Fibroblast of skin of right quadriceps (primary cell): ENCODE measurements at regions not wholly inside any gene's neighbourhood (a gene's known extent, or its start where the extent isn't known, plus 50 kb on each side); places are given as distances from the start of the nearest gene placed in this dataset.
"Not testable (repeated sequence)": the region's sequence is repeated elsewhere in the genome, so short reads cannot be mapped to it uniquely, and the experiment has no call there.

Source experiments
- DNase-seq: peaks from one replicate; pipeline ENCODE4 v3.0.0-alpha.2; 2013

GRCh38 chr6:23630726-23631635 is 495.0 kb upstream of the NRSN1 start:
- no peak for DNase-seq

GRCh38 chr6:23633996-23634395 is 492.0 kb upstream of the NRSN1 start:
- DNase-seq = no peak

- DNase-seq = no peak
These were observed 490.9 kb upstream of the NRSN1 start for GRCh38 chr6:23635150-23635549.

GRCh38 chr6:23637296-23637695 is 488.7 kb upstream of the NRSN1 start:
- DNase-seq = no peak

- no peak for DNase-seq
These were observed 483.2 kb upstream of the NRSN1 start for GRCh38 chr6:23642849-23643248.

GRCh38 chr6:23647045-23647444 is 479.0 kb upstream of the NRSN1 start:
- no peak for DNase-seq

GRCh38 chr6:23650676-23651075 is 475.3 kb upstream of the NRSN1 start:
- no peak for DNase-seq

GRCh38 chr6:23654745-23655144 is 471.3 kb upstream of the NRSN1 start:
- DNase-seq = no peak

- no peak for DNase-seq
These were observed 470.5 kb upstream of the NRSN1 start for GRCh38 chr6:23655525-23655924.

- peak; percentile 40 for DNase-seq
These were observed 469.5 kb upstream of the NRSN1 start for GRCh38 chr6:23656255-23657194.

- peak; percentile 29 for DNase-seq
These were observed 466.9 kb upstream of the NRSN1 start for GRCh38 chr6:23659125-23659524.

- DNase-seq = no peak
These were observed 464.5 kb upstream of the NRSN1 start for GRCh38 chr6:23661549-23661948.

- no peak for DNase-seq
These were observed 462.9 kb upstream of the NRSN1 start for GRCh38 chr6:23663096-23663495.

GRCh38 chr6:23663652-23664051 is 462.4 kb upstream of the NRSN1 start:
- DNase-seq = no peak

GRCh38 chr6:23665911-23666310 is 460.1 kb upstream of the NRSN1 start:
- DNase-seq = not testable (repeated sequence)

- no peak for DNase-seq
These were observed 453.3 kb upstream of the NRSN1 start for GRCh38 chr6:23672737-23673136.

- DNase-seq = no peak
These were observed 447.4 kb upstream of the NRSN1 start for GRCh38 chr6:23678626-23679025.

- no peak for DNase-seq
These were observed 444.3 kb upstream of the NRSN1 start for GRCh38 chr6:23681743-23682142.

GRCh38 chr6:23688650-23689049 is 437.4 kb upstream of the NRSN1 start:
- DNase-seq = no peak

- no peak for DNase-seq
These were observed 435.5 kb upstream of the NRSN1 start for GRCh38 chr6:23690453-23691049.

GRCh38 chr6:23692184-23692583 is 433.8 kb upstream of the NRSN1 start:
- DNase-seq = no peak

- DNase-seq = peak; percentile 52
These were observed 429.0 kb upstream of the NRSN1 start for GRCh38 chr6:23696992-23697391.

GRCh38 chr6:23704479-23705052 is 421.4 kb upstream of the NRSN1 start:
- DNase-seq = no peak
